A549 (cell line): ENCODE measurements at regions not wholly inside any gene's neighbourhood (a gene's known extent, or its start where the extent isn't known, plus 50 kb on each side); places are given as distances from the start of the nearest gene placed in this dataset.

Experiments
- ATAC-seq, 2 experiments: fragments of 200-7000 bp in 1 of 2; fragments of >200 bp in 1 of 2; cut with Nextera tagmentation in 1 of 2; cut with Tn5 transposase in 1 of 2; 3 replicates each; pipeline versions ENCODE4 v1.8.0 to v1.9.1; 2018 to 2020; ENCODE audit warnings: mild to moderate bottlenecking in 1 of 2, moderate library complexity in 1 of 2
- CTCF ChIA-PET: fragments of 300-600 bp; sonication (Branson Sonifier 250); formaldehyde crosslinking; extraction: SDS; loops from one replicate; lab custom pipeline; 2021; ENCODE audit warnings: antibody characterized with exemption, inconsistent platforms; lab: Yijun Ruan, JAX
- POLR2A ChIA-PET: fragments of 350-600 bp; formaldehyde crosslinking; extraction: SDS; loops from one replicate; lab custom pipeline; 2021; ENCODE audit warnings: antibody characterized with exemption, inconsistent platforms; lab: Yijun Ruan, JAX
- DNase-seq, 2 experiments: peaks; one replicate each; pipeline versions ENCODE4 v3.0.0 to v3.0.0-alpha.2; 2011 to 2016; ENCODE audit warnings: low read depth in 1 of 2, low spot score in 1 of 2
- FAIRE-seq: peaks from 2 replicates; lab custom pipeline; 2011; peaks lifted over from hg19 to GRCh38; lab: Jason Lieb, UNC
- H3K27ac ChIP-seq, 2 experiments: fragments of >200 bp; sonication (Bioruptor Twin); formaldehyde crosslinking; 3 replicates each; pipeline ENCODE4 v1.5.1; 2016 to 2017
- H3K4me1 ChIP-seq: fragments of >200 bp; sonication (Bioruptor Twin); formaldehyde crosslinking; 3 replicates; pipeline ENCODE4 v1.6.1; 2016
- H3K4me2 ChIP-seq: fragments of >200 bp; sonication (Bioruptor Twin); formaldehyde crosslinking; 3 replicates; pipeline ENCODE4 v1.6.1; 2016
- H3K4me3 ChIP-seq: fragments of >200 bp; sonication (Bioruptor Twin); formaldehyde crosslinking; 3 replicates; pipeline ENCODE4 v1.5.1; 2016
- H3K9me3 ChIP-seq: fragments of >200 bp; sonication (Bioruptor Twin); formaldehyde crosslinking; 3 replicates; pipeline ENCODE4 v1.6.1; 2016
- ATOH8 ChIP-seq: fragments of 250-450 bp; sonication (Bioruptor Pico); IDR thresholded peaks from 2 replicates; pipeline ENCODE4 v1.5.0; 2020; ENCODE audit warnings: low read depth, mild to moderate bottlenecking, moderate library complexity
- BCL3 ChIP-seq: fragments of >200 bp; sonication (Bioruptor Twin); formaldehyde crosslinking; IDR thresholded peaks from 3 replicates; pipeline ENCODE4 v1.6.1; 2016
- BHLHE40 ChIP-seq: IDR thresholded peaks from 2 replicates; pipeline ENCODE4 v1.6.1; 2012; ENCODE audit warnings: low read depth, low read length, inconsistent platforms
- CBX2 ChIP-seq: fragments of 200-600 bp; sonication (generic); IDR thresholded peaks from 2 replicates; pipeline ENCODE4 v1.6.1; 2016; ENCODE audit warnings: low read depth, mild to moderate bottlenecking, borderline replicate concordance
- CBX8 ChIP-seq: fragments of 200-600 bp; sonication (generic); IDR thresholded peaks from 2 replicates; pipeline ENCODE4 v1.6.1; 2016
- FOSL2 ChIP-seq, 2 experiments: fragments of 450-650 bp in 1 of 2; fragments of >200 bp in 1 of 2; sonication (Bioruptor Twin) in 1 of 2; formaldehyde crosslinking; IDR thresholded peaks; 2 replicates each; pipeline versions ENCODE4 v1.5.0 to v1.6.1; 2016 to 2020; ENCODE audit warnings: mild to moderate bottlenecking in 1 of 2, moderate library complexity in 1 of 2
- HEYL ChIP-seq: fragments of 250-450 bp; sonication (Bioruptor Pico); IDR thresholded peaks from 2 replicates; pipeline ENCODE4 v1.8.0; 2021; ENCODE audit warnings: mild to moderate bottlenecking, moderate library complexity
- HOXB5 ChIP-seq: fragments of 250-450 bp; sonication (Bioruptor Pico); IDR thresholded peaks from 2 replicates; pipeline ENCODE4 v1.5.0; 2020; ENCODE audit warnings: mild to moderate bottlenecking, moderate library complexity
- JUNB ChIP-seq: fragments of >200 bp; sonication (Bioruptor Twin); formaldehyde crosslinking; IDR thresholded peaks from 2 replicates; pipeline ENCODE4 v1.6.1; 2016
- MAFK ChIP-seq: fragments of 450-650 bp; IDR thresholded peaks from 2 replicates; pipeline ENCODE4 v1.6.1; 2014; ENCODE audit not compliant: partially characterized antibody
- MAX ChIP-seq: IDR thresholded peaks from 2 replicates; pipeline ENCODE4 v1.6.1; 2012
- MYC ChIP-seq: IDR thresholded peaks from 2 replicates; pipeline ENCODE4 v1.6.1; 2012; ENCODE audit warnings: mild to moderate bottlenecking, inconsistent platforms, low read length, improper control_type of control experiment, borderline replicate concordance
- PBX3 ChIP-seq: IDR thresholded peaks from 2 replicates; pipeline ENCODE4 v1.6.1; 2012
- PHF8 ChIP-seq: fragments of 200-600 bp; sonication (generic); IDR thresholded peaks from 2 replicates; pipeline ENCODE4 v1.6.1; 2016; ENCODE audit warnings: low read depth, mild to moderate bottlenecking, antibody characterized with exemption, moderate library complexity, borderline replicate concordance
- POLR2A ChIP-seq: IDR thresholded peaks from 2 replicates; pipeline ENCODE4 v1.6.1; 2012; ENCODE audit warnings: mild to moderate bottlenecking, low read length
- RARB ChIP-seq: fragments of 250-450 bp; sonication (Bioruptor Pico); IDR thresholded peaks from 2 replicates; pipeline ENCODE4 v1.8.0; 2021; ENCODE audit warnings: mild to moderate bottlenecking, moderate library complexity
- RCOR1 ChIP-seq: fragments of 150-350 bp; IDR thresholded peaks from 2 replicates; pipeline ENCODE4 v1.6.1; 2014; ENCODE audit warnings: antibody characterized with exemption, low read length, low read depth
- RFX5 ChIP-seq: fragments of 450-650 bp; IDR thresholded peaks from 2 replicates; pipeline ENCODE4 v1.7.1; 2014; ENCODE audit warnings: antibody characterized with exemption, mild to moderate bottlenecking, moderate library complexity
- SMC3 ChIP-seq: fragments of >200 bp; sonication (Bioruptor Twin); formaldehyde crosslinking; IDR thresholded peaks from 3 replicates; pipeline ENCODE4 v1.6.1; 2018; ENCODE audit warnings: inconsistent platforms
- TFCP2L1 ChIP-seq: fragments of 250-450 bp; sonication (Bioruptor Pico); IDR thresholded peaks from 2 replicates; pipeline ENCODE4 v1.5.0; 2021; ENCODE audit warnings: mild to moderate bottlenecking
- TP53 ChIP-seq: fragments of 250-450 bp; sonication (Bioruptor Pico); IDR thresholded peaks from 2 replicates; pipeline ENCODE4 v1.5.0; 2021; ENCODE audit warnings: mild to moderate bottlenecking, moderate library complexity
- ZC3H11A ChIP-seq: fragments of 450-650 bp; IDR thresholded peaks from 2 replicates; pipeline ENCODE4 v1.6.1; 2014; ENCODE audit warnings: antibody characterized with exemption, mild to moderate bottlenecking
- ZNF302 ChIP-seq: fragments of 250-450 bp; sonication (Bioruptor Pico); IDR thresholded peaks from 2 replicates; pipeline ENCODE4 v1.9.0; 2021; ENCODE audit warnings: inconsistent platforms, mild to moderate bottlenecking, moderate library complexity
- ZSCAN20 ChIP-seq: fragments of 250-450 bp; sonication (Bioruptor Pico); IDR thresholded peaks from 2 replicates; pipeline ENCODE4 v1.8.0; 2022; ENCODE audit warnings: mild to moderate bottlenecking, moderate library complexity
- WGBS: methylation state at CpG from one replicate; pipeline ENCODE4 v1.1.6; 2017; ENCODE audit errors: missing lambda C conversion rate; 5-methylcytosine and 5-hydroxymethylcytosine counted together
- TF ChIP-seq, protein P1 (sequence below): IDR thresholded peaks from 2 replicates; pipeline ENCODE4 v1.6.1; 2012; ENCODE audit warnings: low read depth, borderline replicate concordance
- TF ChIP-seq, protein P2 (sequence below): fragments of >200 bp; sonication (Bioruptor Twin); formaldehyde crosslinking; IDR thresholded peaks from 2 replicates; pipeline ENCODE4 v1.6.1; 2016

GRCh38 chr5:57960569-57960968, 478.0 kb upstream of the ACTBL2 start:
- Histone ChIP-seq H3K9me3 (peaks cover 17% of the 10 kb centered on the region; the same call in 1 of the 3 replicates), H3K4me2 (no peak overlapping the region), H3K27ac (no peak overlapping the region), H3K4me3 (no peak overlapping the region), H3K4me1 (no peaks in the 10 kb centered on the region)
- ChIA-PET POLR2A (no interaction called here), CTCF (no interaction called here)
- no peak for FAIRE-seq
- WGBS: 60% methylated on average over 1 of the region's 1 CpG
- TF ChIP-seq ZNF302 (CRISPR knock-in tag) (no peak), ZSCAN20 (no peak), MYC (no peak), BCL3 (no peak), ZC3H11A (no peak), TP53 (CRISPR knock-in tag) (no peak), RCOR1 (no peak), RARB (CRISPR knock-in tag) (no peak), TFCP2L1 (no peak)
- TF ChIP-seq, protein P1, sequence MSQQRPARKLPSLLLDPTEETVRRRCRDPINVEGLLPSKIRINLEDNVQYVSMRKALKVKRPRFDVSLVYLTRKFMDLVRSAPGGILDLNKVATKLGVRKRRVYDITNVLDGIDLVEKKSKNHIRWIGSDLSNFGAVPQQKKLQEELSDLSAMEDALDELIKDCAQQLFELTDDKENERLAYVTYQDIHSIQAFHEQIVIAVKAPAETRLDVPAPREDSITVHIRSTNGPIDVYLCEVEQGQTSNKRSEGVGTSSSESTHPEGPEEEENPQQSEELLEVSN: no peak
- TF ChIP-seq, protein P2, sequence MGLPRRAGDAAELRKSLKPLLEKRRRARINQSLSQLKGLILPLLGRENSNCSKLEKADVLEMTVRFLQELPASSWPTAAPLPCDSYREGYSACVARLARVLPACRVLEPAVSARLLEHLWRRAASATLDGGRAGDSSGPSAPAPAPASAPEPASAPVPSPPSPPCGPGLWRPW: no peak
- no peak for ATAC-seq
- no peak for DNase-seq

- Histone ChIP-seq H3K9me3 (no peaks in the 10 kb centered on the region), H3K4me2 (no peak overlapping the region)
- 73% methylated on average over 3 of the region's 3 CpGs for WGBS
- POLR2A ChIA-PET: no interaction called here
- TF ChIP-seq PHF8: no peak
- TF ChIP-seq FOSL2 (IDR thresholded peaks at IDR 0.05): no peak
- TF ChIP-seq FOSL2 (CRISPR knock-in tag; IDR thresholded peaks at IDR 0.05): no peak
- TF ChIP-seq CBX2: no peak
- TF ChIP-seq, protein P2: no peak
- no peak for TF ChIP-seq POLR2A
- no peak for TF ChIP-seq TFCP2L1
- TF ChIP-seq, all 56 proteins: peak for 0
- Histone ChIP-seq H3K4me3 (no peak overlapping the region), H3K4me1 (peaks cover 9% of the 10 kb centered on the region; the same call in 2 of the 3 replicates), H3K27ac (no peak overlapping the region)
- ATAC-seq (no peak), DNase-seq (no peak), FAIRE-seq (no peak)
- CTCF ChIA-PET: interaction anchor here (1.4 kb wide), 1 partner anchor 56 kb away, joined by 3 read pairs; no protein-coding TSS in a partner anchor
Measured at GRCh38 chr5:57956636-57957035, 474.0 kb upstream of the ACTBL2 start.

- Histone ChIP-seq H3K4me3 (no peak overlapping the region), H3K9me3 (no peaks in the 10 kb centered on the region), H3K4me1 (peaks cover 11% of the 10 kb centered on the region; the same call in 2 of the 3 replicates), H3K27ac (no peak overlapping the region), H3K4me2 (no peak overlapping the region)
- CTCF ChIA-PET: no interaction called here
- WGBS: 23% methylated on average over 1 of the region's 1 CpG
- FAIRE-seq: no peak
- DNase-seq: no peak
- POLR2A ChIA-PET: no interaction called here
- TF ChIP-seq HOXB5 (CRISPR knock-in tag): no peak
- no peak for TF ChIP-seq PBX3
- TF ChIP-seq, protein P1: no peak
- TF ChIP-seq BHLHE40: no peak
- TF ChIP-seq CBX8: no peak
- TF ChIP-seq JUNB: no peak
- TF ChIP-seq, protein P2: no peak
- no peak for TF ChIP-seq POLR2A
- no peak for TF ChIP-seq RFX5
- no peak for TF ChIP-seq BCL3
- TF ChIP-seq SMC3: no peak
- no peak for TF ChIP-seq RCOR1
- TF ChIP-seq ATOH8 (CRISPR knock-in tag): no peak
- no peak for TF ChIP-seq MAFK
- TF ChIP-seq MYC: no peak
- no peak for TF ChIP-seq MAX
- TF ChIP-seq HEYL (CRISPR knock-in tag): no peak
- ATAC-seq: no peak
Measured at GRCh38 chr5:57955511-57955910, 472.9 kb upstream of the ACTBL2 start.
